Body of pancreas (tissue), 4 donors: ENCODE measurements at regions not wholly inside any gene's neighbourhood (a gene's known extent, or its start where the extent isn't known, plus 50 kb on each side); places are given as distances from the start of the nearest gene placed in this dataset.

Experiments used
- ATAC-seq: fragments of 150-250 bp; one replicate; pipeline ENCODE4 v1.9.1; 2016
- DNase-seq, 4 donors: peaks; one replicate each; pipeline ENCODE4 v3.0.0-alpha.2; 2019
- H3K27ac ChIP-seq, 4 donors: fragments of 200-600 bp; sonication (generic); 1 replicate in 3 of 4; 2 replicates in 1 of 4; pipeline versions ENCODE4 v1.5.1 to v1.6.1; 2016 to 2019; ENCODE audit warnings: mild to moderate bottlenecking in 1 of 4, mixed read lengths in 1 of 4, moderate library complexity in 1 of 4
- H3K27me3 ChIP-seq, 2 donors: fragments of 200-600 bp; sonication (generic); one replicate each; pipeline ENCODE4 v1.6.0; 2016; ENCODE audit warnings: mild to moderate bottlenecking in 1 of 2
- H3K36me3 ChIP-seq, 2 donors: fragments of 200-600 bp; sonication (generic); replicated peaks in 1 of 2; 2 replicates each; pipeline ENCODE4 v1.5.1; 2016; ENCODE audit warnings: low read depth in 2 of 2; ENCODE audit not compliant: insufficient read depth in 1 of 2
- H3K4me1 ChIP-seq: fragments of 200-600 bp; sonication (generic); one replicate; pipeline ENCODE4 v1.6.0; 2016
- H3K4me3 ChIP-seq, 2 donors: fragments of 200-600 bp; sonication (generic); 1 replicate in 1 of 2; 2 replicates in 1 of 2; pipeline ENCODE4 v1.5.1; 2016 to 2019
- H3K9me3 ChIP-seq, 3 donors: fragments of 200-600 bp; sonication (generic); 1 replicate in 2 of 3; 2 replicates in 1 of 3; pipeline ENCODE4 v1.5.1; 2016
- CTCF ChIP-seq, 7 experiments: fragments of 450-650 bp in 4 of 7; fragments of 200-600 bp in 3 of 7; sonication (generic) in 3 of 7; IDR thresholded peaks; one replicate each; pipeline ENCODE4 v1.5.1; 2016 to 2019; ENCODE audit warnings: antibody characterized with exemption in 7 of 7
- POLR2A ChIP-seq, 3 donors: fragments of 450-650 bp; IDR thresholded peaks; one replicate each; pipeline ENCODE4 v1.6.1; 2016; ENCODE audit warnings: antibody characterized with exemption in 3 of 3, mild to moderate bottlenecking in 2 of 3
- WGBS, 2 donors: methylation state at CpG; one replicate each; pipeline ENCODE4 v1.1.5; 2017; 5-methylcytosine and 5-hydroxymethylcytosine counted together
- intact Hi-C: fragments of 100-400 bp; cut with DNase I; formaldehyde crosslinking; loops from one replicate; pipeline ENCODE4 v1.15.1; 2023

GRCh38 chr1:168989985-168990384 lies 116.5 kb upstream of the ATP1B1 start:
- TF ChIP-seq CTCF (IDR thresholded peaks at IDR 0.05) (no peak), POLR2A (IDR thresholded peaks at IDR 0.05) (no peak)
- ATAC-seq = no peak
- Histone ChIP-seq H3K4me1 (no peaks in the 10 kb centered on the region), H3K9me3 (no peaks in the 10 kb centered on the region), H3K36me3 (no peaks in the 10 kb centered on the region), H3K27me3 (no peaks in the 10 kb centered on the region), H3K4me3 (no peak overlapping the region), H3K27ac (no peak overlapping the region)
- intact Hi-C loops = no loop called here
- no peak for DNase-seq

DNA sequence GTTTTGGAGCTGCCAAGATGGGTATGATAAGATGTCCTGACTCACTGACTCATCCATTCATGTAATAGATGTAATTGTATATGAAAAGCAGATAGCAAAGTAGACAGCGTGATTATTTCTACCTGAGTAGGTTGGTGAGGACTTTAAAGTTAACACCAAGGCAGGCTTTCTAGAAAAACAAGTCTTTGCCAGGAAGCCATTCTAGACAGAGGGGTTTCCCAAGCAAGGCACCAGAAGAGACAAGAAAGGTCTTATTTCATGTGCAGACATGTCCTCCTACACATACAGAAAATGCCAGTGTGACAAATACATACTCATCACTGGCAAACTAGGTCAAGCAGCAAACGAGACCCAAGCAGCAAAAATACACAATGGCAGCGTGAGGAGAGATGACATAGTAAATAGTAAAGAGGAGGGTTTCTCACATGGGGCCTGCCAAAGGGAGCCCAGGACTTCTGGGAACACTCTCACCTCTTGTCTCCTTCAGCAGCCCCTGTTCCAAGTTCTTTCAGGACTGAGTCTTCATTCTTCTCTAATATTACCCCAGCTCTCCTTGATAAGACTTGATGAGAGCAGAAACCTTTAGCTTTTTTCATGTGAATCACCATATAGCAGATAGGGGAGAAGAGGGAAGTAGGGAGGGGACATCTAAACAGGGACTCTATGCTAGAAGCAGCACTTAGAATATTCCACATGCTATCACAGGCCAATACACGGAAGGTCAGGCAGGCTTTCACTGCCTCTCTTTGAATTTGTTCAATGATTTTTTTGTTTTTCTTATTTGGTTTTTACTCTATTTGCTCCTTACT lies 114.6 kb upstream of the ATP1B1 start:
- no peaks in the 10 kb centered on the region for H3K9me3 ChIP-seq
- no peaks in the 10 kb centered on the region for H3K4me1 ChIP-seq
- TF ChIP-seq CTCF (IDR thresholded peaks at IDR 0.05) (no peak), POLR2A (IDR thresholded peaks at IDR 0.05) (no peak)
- no peak overlapping the region for H3K4me3 ChIP-seq
- no peaks in the 10 kb centered on the region for H3K27me3 ChIP-seq
- ATAC-seq = no peak
- 63 to 64% methylated on average over 4 of the region's 4 CpGs for WGBS, 2 donors
- intact Hi-C loops = no loop called here
- DNase-seq = no peak
- no peaks in the 10 kb centered on the region for H3K36me3 ChIP-seq
- no peak overlapping the region for H3K27ac ChIP-seq

DNA sequence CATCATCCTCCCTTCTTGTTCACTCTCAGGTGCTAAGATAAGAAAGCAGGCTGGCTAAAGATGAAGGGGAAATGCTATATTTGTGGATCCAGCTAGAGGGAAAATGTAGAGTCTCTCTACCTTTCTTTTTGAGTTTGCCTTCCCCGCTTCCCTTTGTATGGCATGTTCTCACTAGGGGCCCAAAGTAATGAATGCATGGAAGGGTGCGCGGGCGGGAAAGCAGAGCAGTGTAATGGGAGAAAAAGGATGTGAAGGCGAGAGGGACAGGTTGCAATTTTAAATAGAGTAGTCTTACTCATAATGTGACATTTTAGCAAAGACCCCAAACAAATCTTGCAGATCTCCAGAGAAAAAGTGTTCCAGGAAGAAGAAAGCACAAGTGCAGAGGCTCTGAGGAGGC lies 105.1 kb upstream of the ATP1B1 start:
- intact Hi-C loops = no loop called here
- Histone ChIP-seq H3K9me3 (no peaks in the 10 kb centered on the region), H3K4me1 (peaks cover 6% of the 10 kb centered on the region), H3K36me3 (no peaks in the 10 kb centered on the region), H3K4me3 (no peak overlapping the region), H3K27me3 (no peaks in the 10 kb centered on the region), H3K27ac (no peak overlapping the region)
- WGBS, 2 donors = 92 to 96% methylated on average over 5 of the region's 5 CpGs
- ATAC-seq (no peak), DNase-seq (no peak)
- TF ChIP-seq POLR2A (IDR thresholded peaks at IDR 0.05) (no peak), CTCF (IDR thresholded peaks at IDR 0.05) (no peak)

GRCh38 chr1:169003864-169004516 lies 102.5 kb upstream of the ATP1B1 start:
- WGBS, 2 donors = 82 to 92% methylated on average over 1 of the region's 1 CpG
- Histone ChIP-seq H3K27ac (peak overlapping the region in 2 of 4 donors; percentile 24 to 51), H3K27me3 (no peaks in the 10 kb centered on the region), H3K36me3 (no peaks in the 10 kb centered on the region), H3K9me3 (no peaks in the 10 kb centered on the region), H3K4me3 (no peak overlapping the region), H3K4me1 (peaks cover 6% of the 10 kb centered on the region)
- peak; percentile 68 for ATAC-seq
- peak; percentile 36 to 54 (median 39) for DNase-seq
- intact Hi-C loops = no loop called here
- no peak for TF ChIP-seq CTCF (IDR thresholded peaks at IDR 0.05)
- no peak for TF ChIP-seq POLR2A (IDR thresholded peaks at IDR 0.05)
